ENCODE measurements at regions not wholly inside any gene's neighbourhood (a gene's known extent, or its start where the extent isn't known, plus 50 kb on each side); places are given as distances from the start of the nearest gene placed in this dataset.

GRCh38 chr5:1692381-1692780 is 107.3 kb downstream of the MRPL36 start:
- no peaks in the 10 kb centered on the region for H3K27me3 ChIP-seq (replicated peaks; ENCODE audit: insufficient read depth, low read length)
- H3K79me2 ChIP-seq (ENCODE audit: low read length), result no peaks in the 10 kb centered on the region
- TF ChIP-seq CTCF (IDR thresholded peaks at IDR 0.05; ENCODE audit: low read length) (no peak), EZH2 (optimal IDR thresholded peaks at IDR 0.05; ENCODE audit: low read depth, low read length) (no peak), EZH2phosphoT487 (IDR thresholded peaks at IDR 0.05; ENCODE audit: low read length) (no peak)
- H3K4me1 ChIP-seq (ENCODE audit: low read length), result no peaks in the 10 kb centered on the region
- H3K9me3 ChIP-seq (replicated peaks; ENCODE audit: insufficient read depth, low read length), result no peaks in the 10 kb centered on the region
- no peak overlapping the region for H3K4me2 ChIP-seq (ENCODE audit: low read depth, low read length)
- no peak overlapping the region for H3K27ac ChIP-seq (ENCODE audit: low read length)
- no peak overlapping the region for H3K9ac ChIP-seq (ENCODE audit: low read length)
- no peak overlapping the region for H2AFZ ChIP-seq (ENCODE audit: low read length)
- H3F3A ChIP-seq (ENCODE audit: insufficient read depth, low read length), result no peaks in the 10 kb centered on the region
- no peak for DNase-seq
- no peaks in the 10 kb centered on the region for H3K9me2 ChIP-seq (replicated peaks; ENCODE audit: insufficient read depth, low read length)
- no peaks in the 10 kb centered on the region for H3K36me3 ChIP-seq (replicated peaks; ENCODE audit: insufficient read depth, low read length)
- no peak overlapping the region for H3K4me3 ChIP-seq (ENCODE audit: low read length)
- no peaks in the 10 kb centered on the region for H4K20me1 ChIP-seq (ENCODE audit: insufficient read depth, low read length)

GRCh38 chr5:1687301-1687970 is 112.2 kb downstream of the MRPL36 start:
- Histone ChIP-seq H3K79me2 (ENCODE audit: low read length) (no peaks in the 10 kb centered on the region), H3K4me2 (ENCODE audit: low read depth, low read length) (no peak overlapping the region), H3K9me2 (replicated peaks; ENCODE audit: insufficient read depth, low read length) (no peaks in the 10 kb centered on the region), H3K9me3 (replicated peaks; ENCODE audit: insufficient read depth, low read length) (no peaks in the 10 kb centered on the region), H3F3A (ENCODE audit: insufficient read depth, low read length) (no peaks in the 10 kb centered on the region), H2AFZ (ENCODE audit: low read length) (no peak overlapping the region), H3K27me3 (replicated peaks; ENCODE audit: insufficient read depth, low read length) (no peaks in the 10 kb centered on the region), H3K4me3 (ENCODE audit: low read length) (no peak overlapping the region), H3K9ac (ENCODE audit: low read length) (no peak overlapping the region), H3K4me1 (ENCODE audit: low read length) (no peaks in the 10 kb centered on the region), H3K36me3 (replicated peaks; ENCODE audit: insufficient read depth, low read length) (no peaks in the 10 kb centered on the region), H3K27ac (ENCODE audit: low read length) (no peak overlapping the region), H4K20me1 (ENCODE audit: insufficient read depth, low read length) (no peaks in the 10 kb centered on the region)
- no peak for DNase-seq
- TF ChIP-seq EZH2phosphoT487 (IDR thresholded peaks at IDR 0.05; ENCODE audit: low read length) (no peak), EZH2 (optimal IDR thresholded peaks at IDR 0.05; ENCODE audit: low read depth, low read length) (no peak), CTCF (IDR thresholded peaks at IDR 0.05; ENCODE audit: low read length) (no peak)

- Histone ChIP-seq H3K9ac (ENCODE audit: low read length) (no peak overlapping the region), H3K4me2 (ENCODE audit: low read depth, low read length) (no peak overlapping the region), H3K9me3 (replicated peaks; ENCODE audit: insufficient read depth, low read length) (no peaks in the 10 kb centered on the region), H3K4me3 (ENCODE audit: low read length) (no peak overlapping the region), H3K36me3 (replicated peaks; ENCODE audit: insufficient read depth, low read length) (no peaks in the 10 kb centered on the region), H4K20me1 (ENCODE audit: insufficient read depth, low read length) (no peaks in the 10 kb centered on the region), H3K27ac (ENCODE audit: low read length) (no peak overlapping the region), H2AFZ (ENCODE audit: low read length) (no peak overlapping the region), H3K4me1 (ENCODE audit: low read length) (no peaks in the 10 kb centered on the region), H3K79me2 (ENCODE audit: low read length) (no peaks in the 10 kb centered on the region), H3F3A (ENCODE audit: insufficient read depth, low read length) (no peaks in the 10 kb centered on the region), H3K27me3 (replicated peaks; ENCODE audit: insufficient read depth, low read length) (no peaks in the 10 kb centered on the region), H3K9me2 (replicated peaks; ENCODE audit: insufficient read depth, low read length) (no peaks in the 10 kb centered on the region)
- DNase-seq, result no peak
- TF ChIP-seq EZH2phosphoT487 (IDR thresholded peaks at IDR 0.05; ENCODE audit: low read length), result no peak
- TF ChIP-seq EZH2 (optimal IDR thresholded peaks at IDR 0.05; ENCODE audit: low read depth, low read length), result no peak
- TF ChIP-seq CTCF (IDR thresholded peaks at IDR 0.05; ENCODE audit: low read length), result no peak
These were observed 113.4 kb downstream of the MRPL36 start for GRCh38 chr5:1686016-1686802.
